ENCODE measurements at regions not wholly inside any gene's neighbourhood (a gene's known extent, or its start where the extent isn't known, plus 50 kb on each side); places are given as distances from the start of the nearest gene placed in this dataset.

GRCh38 chr17:11140043-11140442 is 101.0 kb upstream of the SHISA6 start:
- TF ChIP-seq CTCF (IDR thresholded peaks at IDR 0.05) (no peak), POLR2AphosphoS5 (IDR thresholded peaks at IDR 0.05) (no peak), POLR2A (IDR thresholded peaks at IDR 0.05) (no peak)

Measured in transverse colon (tissue), 4 donors.